Endothelial cell (in vitro differentiated cells): ENCODE measurements at regions not wholly inside any gene's neighbourhood (a gene's known extent, or its start where the extent isn't known, plus 50 kb on each side); places are given as distances from the start of the nearest gene placed in this dataset.
"Not testable (repeated sequence)": the region's sequence is repeated elsewhere in the genome, so short reads cannot be mapped to it uniquely, and the experiment has no call there.

Source experiments
- DNase-seq: peaks from one replicate; pipeline ENCODE4 v3.0.0; 2021; ENCODE audit warnings: low spot score
- H3K27ac Mint-ChIP-seq: one replicate; pipeline ENCODE4 v1.8.0; 2021; ENCODE audit warnings: mixed read lengths, inconsistent platforms; ENCODE audit not compliant: unreplicated experiment
- H3K27me3 Mint-ChIP-seq: one replicate; pipeline ENCODE4 v1.8.0; 2021; ENCODE audit warnings: mild to moderate bottlenecking, moderate library complexity, mixed read lengths, inconsistent platforms; ENCODE audit not compliant: unreplicated experiment
- H3K36me3 Mint-ChIP-seq: one replicate; pipeline ENCODE4 v1.8.0; 2021; ENCODE audit warnings: mild to moderate bottlenecking, low read depth, mixed read lengths, inconsistent platforms; ENCODE audit not compliant: unreplicated experiment
- H3K4me1 Mint-ChIP-seq: one replicate; pipeline ENCODE4 v1.8.0; 2021; ENCODE audit warnings: mild to moderate bottlenecking, mixed read lengths, inconsistent platforms; ENCODE audit not compliant: unreplicated experiment
- H3K4me3 Mint-ChIP-seq: one replicate; pipeline ENCODE4 v1.8.0; 2021; ENCODE audit warnings: mild to moderate bottlenecking, mixed read lengths, inconsistent platforms; ENCODE audit not compliant: unreplicated experiment
- H3K9me3 Mint-ChIP-seq: one replicate; pipeline ENCODE4 v1.8.0; 2021; ENCODE audit warnings: mixed read lengths, inconsistent platforms; ENCODE audit not compliant: unreplicated experiment
- TF ChIP-seq, protein P1 (sequence below): fragments of 200-600 bp; sonication (generic); IDR thresholded peaks from one replicate; pipeline ENCODE4 v1.5.0; 2021; ENCODE audit warnings: antibody characterized with exemption; ENCODE audit not compliant: unreplicated experiment

- Mint-ChIP-seq H3K4me3 (no peak overlapping the region), H3K4me1 (no peaks in the 10 kb centered on the region), H3K9me3 (no peaks in the 10 kb centered on the region), H3K27me3 (no peaks in the 10 kb centered on the region), H3K36me3 (no peaks in the 10 kb centered on the region), H3K27ac (no peak overlapping the region)
- no peak for DNase-seq
- TF ChIP-seq, protein P1, sequence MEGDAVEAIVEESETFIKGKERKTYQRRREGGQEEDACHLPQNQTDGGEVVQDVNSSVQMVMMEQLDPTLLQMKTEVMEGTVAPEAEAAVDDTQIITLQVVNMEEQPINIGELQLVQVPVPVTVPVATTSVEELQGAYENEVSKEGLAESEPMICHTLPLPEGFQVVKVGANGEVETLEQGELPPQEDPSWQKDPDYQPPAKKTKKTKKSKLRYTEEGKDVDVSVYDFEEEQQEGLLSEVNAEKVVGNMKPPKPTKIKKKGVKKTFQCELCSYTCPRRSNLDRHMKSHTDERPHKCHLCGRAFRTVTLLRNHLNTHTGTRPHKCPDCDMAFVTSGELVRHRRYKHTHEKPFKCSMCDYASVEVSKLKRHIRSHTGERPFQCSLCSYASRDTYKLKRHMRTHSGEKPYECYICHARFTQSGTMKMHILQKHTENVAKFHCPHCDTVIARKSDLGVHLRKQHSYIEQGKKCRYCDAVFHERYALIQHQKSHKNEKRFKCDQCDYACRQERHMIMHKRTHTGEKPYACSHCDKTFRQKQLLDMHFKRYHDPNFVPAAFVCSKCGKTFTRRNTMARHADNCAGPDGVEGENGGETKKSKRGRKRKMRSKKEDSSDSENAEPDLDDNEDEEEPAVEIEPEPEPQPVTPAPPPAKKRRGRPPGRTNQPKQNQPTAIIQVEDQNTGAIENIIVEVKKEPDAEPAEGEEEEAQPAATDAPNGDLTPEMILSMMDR, result no peak
These were observed 620.5 kb upstream of the LRRN3 start for GRCh38 chr7:110470420-110470819.

DNA sequence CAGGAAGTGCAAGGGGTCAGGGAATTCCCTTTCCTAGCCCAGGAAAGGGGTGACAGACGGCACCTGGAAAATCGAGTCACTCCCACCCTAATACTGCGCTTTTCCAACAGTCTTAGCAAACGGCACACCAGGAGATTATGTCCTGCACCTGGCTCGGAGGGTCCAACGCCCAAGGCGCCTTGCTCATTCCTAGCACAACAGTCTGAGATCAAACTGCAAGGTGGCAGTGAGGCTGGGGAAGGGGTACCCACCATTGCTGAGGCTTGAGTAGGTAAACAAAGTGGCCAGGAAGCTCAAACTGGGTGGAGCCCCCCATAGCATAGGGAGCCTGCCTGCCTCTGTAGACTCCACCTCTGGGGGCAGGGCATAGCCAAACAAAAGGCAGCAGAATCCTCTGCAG, 618.5 kb upstream of the LRRN3 start:
- H3K27me3 Mint-ChIP-seq, H3K36me3 Mint-ChIP-seq, H3K9me3 Mint-ChIP-seq, H3K4me1 Mint-ChIP-seq, DNase-seq, H3K27ac Mint-ChIP-seq, H3K4me3 Mint-ChIP-seq: not testable (repeated sequence)

DNA sequence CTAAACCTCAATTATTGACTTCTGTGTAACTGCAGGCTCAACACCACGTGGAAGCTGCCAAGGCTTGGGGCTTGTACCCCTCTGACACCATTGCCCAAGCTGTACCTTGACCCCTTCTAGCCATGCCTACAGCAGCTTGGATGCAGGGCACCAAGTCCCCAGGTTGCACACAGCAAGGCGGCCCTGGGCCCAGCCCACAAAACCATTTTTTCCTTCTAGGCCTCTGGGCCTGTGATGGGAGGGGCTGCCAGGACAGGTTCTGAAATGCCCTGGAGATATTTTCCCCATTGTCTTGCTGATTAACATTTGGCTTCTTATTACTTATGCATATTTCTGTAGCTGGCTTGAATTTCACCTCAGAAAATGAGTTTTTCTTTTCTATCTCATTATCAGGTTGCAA, 610.0 kb upstream of the LRRN3 start:
- Mint-ChIP-seq H3K27me3 (no peaks in the 10 kb centered on the region), H3K27ac (no peak overlapping the region), H3K36me3 (peaks cover 9% of the 10 kb centered on the region), H3K4me3 (no peak overlapping the region), H3K9me3 (peaks cover 5% of the 10 kb centered on the region), H3K4me1 (no peaks in the 10 kb centered on the region)
- TF ChIP-seq, protein P1, result no peak
- no peak for DNase-seq

GRCh38 chr7:110483553-110483952, 607.4 kb upstream of the LRRN3 start:
- Mint-ChIP-seq H3K27me3 (no peaks in the 10 kb centered on the region), H3K27ac (no peak overlapping the region), H3K36me3 (peaks cover 9% of the 10 kb centered on the region), H3K9me3 (peaks cover 5% of the 10 kb centered on the region), H3K4me1 (no peaks in the 10 kb centered on the region), H3K4me3 (no peak overlapping the region)
- TF ChIP-seq, protein P1, result no peak
- DNase-seq, result no peak

- Mint-ChIP-seq H3K27me3 (no peaks in the 10 kb centered on the region), H3K9me3 (peaks cover 5% of the 10 kb centered on the region), H3K27ac (no peak overlapping the region), H3K4me1 (no peaks in the 10 kb centered on the region), H3K36me3 (peaks cover 9% of the 10 kb centered on the region), H3K4me3 (no peak overlapping the region)
- no peak for DNase-seq
- TF ChIP-seq, protein P1, result no peak
These were observed 606.6 kb upstream of the LRRN3 start for GRCh38 chr7:110484356-110484755.

GRCh38 chr7:110486549-110486948, 604.4 kb upstream of the LRRN3 start:
- no peak for DNase-seq
- Mint-ChIP-seq H3K9me3 (peaks cover 5% of the 10 kb centered on the region), H3K27me3 (no peaks in the 10 kb centered on the region), H3K4me3 (no peak overlapping the region), H3K27ac (no peak overlapping the region), H3K36me3 (peaks cover 5% of the 10 kb centered on the region), H3K4me1 (no peaks in the 10 kb centered on the region)
- TF ChIP-seq, protein P1, result no peak
